Activated effector memory CD4-positive, alpha-beta T cell treated with Interleukin-2 at 50 U/mL for 16 hours (primary cell): ENCODE measurements at regions not wholly inside any gene's neighbourhood (a gene's known extent, or its start where the extent isn't known, plus 50 kb on each side); places are given as distances from the start of the nearest gene placed in this dataset.

Experiments used
- DNase-seq: peaks from one replicate; pipeline ENCODE4 v3.0.0-alpha.2; 2020

DNA sequence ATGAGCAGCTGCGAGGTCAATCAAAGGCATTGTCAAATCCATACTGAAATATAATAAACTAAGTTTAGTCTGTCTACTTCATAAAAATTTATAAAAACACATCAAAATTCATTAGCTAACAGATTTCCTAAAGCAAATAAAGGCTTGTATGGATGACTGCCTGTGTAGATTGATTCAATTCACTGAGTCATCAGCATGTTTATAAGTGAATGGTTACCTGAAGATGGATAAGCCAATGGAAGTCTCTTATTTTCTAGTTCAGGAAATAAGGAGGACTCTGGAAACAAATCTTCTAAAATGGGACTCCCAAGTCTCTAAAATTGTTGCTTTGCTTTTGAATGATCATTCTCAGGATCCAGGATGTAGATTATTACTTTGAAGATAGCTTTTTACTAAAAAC lies 57.0 kb upstream of the HNRNPA3 start:
- DNase-seq = no peak

DNA sequence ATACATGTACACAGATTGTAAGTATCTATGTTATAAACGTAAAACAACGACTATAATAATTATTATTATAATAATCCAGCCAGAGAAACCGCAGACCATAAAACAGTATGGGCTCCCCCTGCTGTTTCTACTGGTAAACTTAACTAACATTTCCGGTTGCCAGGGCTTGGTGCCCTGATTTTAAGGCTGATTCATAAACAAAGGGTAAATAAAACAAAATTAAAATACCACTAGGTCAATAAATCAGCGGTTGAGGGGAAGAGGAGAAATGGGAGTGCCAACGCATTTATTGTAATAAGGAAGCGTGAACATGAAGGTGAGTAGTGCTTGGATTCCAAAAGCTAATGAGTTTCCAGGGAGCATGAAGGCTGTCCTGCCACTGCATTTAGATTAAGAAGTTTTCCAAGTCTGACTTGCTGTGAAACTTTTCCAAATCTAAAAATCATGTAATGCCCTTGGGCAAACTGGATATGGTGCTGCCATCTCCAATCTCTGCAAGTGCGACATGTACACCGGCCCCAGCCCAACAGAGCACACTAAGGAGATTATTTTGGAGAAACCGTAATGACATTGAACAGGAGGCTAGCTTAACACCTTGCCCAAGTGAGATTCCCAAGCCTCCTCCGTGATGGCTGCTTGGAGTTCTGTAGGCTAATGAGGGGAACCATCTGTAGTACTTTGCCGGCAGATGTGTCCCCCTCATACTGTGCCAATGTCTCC lies 50.7 kb upstream of the HNRNPA3 start:
- DNase-seq = no peak
